Peyer's patch (tissue), 4 donors: ENCODE measurements at regions not wholly inside any gene's neighbourhood (a gene's known extent, or its start where the extent isn't known, plus 50 kb on each side); places are given as distances from the start of the nearest gene placed in this dataset.

Experiments
- DNase-seq, 3 donors: peaks; one replicate each; pipeline ENCODE4 v3.0.0-alpha.2; 2017 to 2019
- H3K27ac ChIP-seq, 4 donors: fragments of 200-600 bp; sonication (generic); one replicate each; pipeline ENCODE4 v1.5.1; 2016 to 2019
- H3K27me3 ChIP-seq, 2 donors: fragments of 200-600 bp; sonication (generic); one replicate each; pipeline ENCODE4 v1.5.1; 2019
- H3K36me3 ChIP-seq, 3 donors: fragments of 200-600 bp; sonication (generic); one replicate each; pipeline ENCODE4 v1.5.1; 2016 to 2019
- H3K4me1 ChIP-seq, 4 donors: fragments of 200-600 bp; sonication (generic); one replicate each; pipeline ENCODE4 v1.5.1; 2016 to 2019
- H3K4me3 ChIP-seq, 4 donors: fragments of 200-600 bp; sonication (generic); 1 replicate in 3 of 4; 2 replicates in 1 of 4; pipeline ENCODE4 v1.5.1; 2016 to 2019; ENCODE audit warnings: mild to moderate bottlenecking in 1 of 4
- H3K9me3 ChIP-seq, 4 donors: fragments of 200-600 bp; sonication (generic); one replicate each; pipeline ENCODE4 v1.5.1; 2016 to 2019; ENCODE audit warnings: mild to moderate bottlenecking in 1 of 4
- POLR2A ChIP-seq, 2 donors: fragments of 450-650 bp; IDR thresholded peaks; one replicate each; pipeline ENCODE4 v1.5.1; 2017; ENCODE audit warnings: antibody characterized with exemption in 2 of 2, mild to moderate bottlenecking in 2 of 2, moderate library complexity in 2 of 2
- TF ChIP-seq, protein P1 (sequence below), 6 experiments: fragments of 450-650 bp in 4 of 6; fragments of 200-600 bp in 2 of 6; sonication (generic) in 1 of 6; IDR thresholded peaks; one replicate each; pipeline ENCODE4 v1.5.1; 2017 to 2019; ENCODE audit warnings: antibody characterized with exemption in 6 of 6, mild to moderate bottlenecking in 3 of 6, moderate library complexity in 1 of 6

DNA sequence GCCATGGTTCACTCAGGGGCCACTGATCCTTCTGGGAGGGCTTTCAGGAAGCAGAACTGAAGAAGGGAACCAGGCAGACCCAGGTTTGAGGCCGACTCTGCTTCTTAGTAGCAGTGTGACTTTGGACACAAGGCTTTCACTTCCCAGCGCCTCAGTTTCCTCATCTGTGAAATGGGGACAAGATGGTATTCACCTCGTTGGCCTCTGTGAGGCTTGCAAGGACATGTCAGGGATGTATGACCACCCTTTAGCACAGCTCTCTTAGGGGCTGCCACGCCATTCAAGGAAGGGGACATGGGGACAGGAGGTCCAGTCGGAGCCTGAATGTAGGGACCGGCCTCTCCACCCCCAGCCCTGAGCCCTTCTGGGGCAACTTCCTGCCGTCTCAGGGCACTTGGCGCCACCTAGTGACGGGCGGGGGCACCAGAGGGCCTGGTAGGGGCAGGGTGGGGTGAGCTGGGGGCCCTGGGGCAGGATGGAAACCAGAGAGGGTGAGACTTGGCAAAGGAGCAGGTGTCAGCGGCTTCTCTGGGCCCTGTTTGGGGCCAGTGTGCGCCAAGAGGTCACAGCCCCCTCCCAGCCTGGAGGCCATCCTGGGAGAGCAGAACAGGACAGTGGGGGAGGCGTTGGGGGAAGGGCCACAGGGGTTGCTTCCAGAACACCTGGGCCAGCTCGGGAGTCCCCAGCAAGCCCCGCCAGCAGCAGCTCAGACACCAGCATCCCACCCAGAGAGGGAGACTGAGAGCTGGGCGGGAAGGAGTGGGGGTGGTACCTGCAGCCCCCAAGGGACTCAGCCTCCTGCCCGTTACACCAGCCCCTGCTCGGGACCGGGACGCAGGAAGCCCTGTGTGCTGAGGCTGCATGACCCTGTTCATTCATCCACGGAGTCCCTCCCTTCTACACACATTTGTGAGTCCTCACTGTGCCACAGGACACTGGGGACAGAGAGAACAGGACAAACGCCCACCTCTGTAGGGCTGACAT lies 102.5 kb upstream of the TARDBP start:
- H3K27ac ChIP-seq: no peak overlapping the region
- no peak for TF ChIP-seq POLR2A (IDR thresholded peaks at IDR 0.05)
- TF ChIP-seq, protein P1, sequence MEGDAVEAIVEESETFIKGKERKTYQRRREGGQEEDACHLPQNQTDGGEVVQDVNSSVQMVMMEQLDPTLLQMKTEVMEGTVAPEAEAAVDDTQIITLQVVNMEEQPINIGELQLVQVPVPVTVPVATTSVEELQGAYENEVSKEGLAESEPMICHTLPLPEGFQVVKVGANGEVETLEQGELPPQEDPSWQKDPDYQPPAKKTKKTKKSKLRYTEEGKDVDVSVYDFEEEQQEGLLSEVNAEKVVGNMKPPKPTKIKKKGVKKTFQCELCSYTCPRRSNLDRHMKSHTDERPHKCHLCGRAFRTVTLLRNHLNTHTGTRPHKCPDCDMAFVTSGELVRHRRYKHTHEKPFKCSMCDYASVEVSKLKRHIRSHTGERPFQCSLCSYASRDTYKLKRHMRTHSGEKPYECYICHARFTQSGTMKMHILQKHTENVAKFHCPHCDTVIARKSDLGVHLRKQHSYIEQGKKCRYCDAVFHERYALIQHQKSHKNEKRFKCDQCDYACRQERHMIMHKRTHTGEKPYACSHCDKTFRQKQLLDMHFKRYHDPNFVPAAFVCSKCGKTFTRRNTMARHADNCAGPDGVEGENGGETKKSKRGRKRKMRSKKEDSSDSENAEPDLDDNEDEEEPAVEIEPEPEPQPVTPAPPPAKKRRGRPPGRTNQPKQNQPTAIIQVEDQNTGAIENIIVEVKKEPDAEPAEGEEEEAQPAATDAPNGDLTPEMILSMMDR (IDR thresholded peaks at IDR 0.05): peak in 5 of 6 experiments; percentile 23 to 65 (median 57)
- H3K36me3 ChIP-seq: no peaks in the 10 kb centered on the region
- H3K4me1 ChIP-seq: peaks cover 0 to 1% (median 0%) of the 10 kb centered on the region in 4 donors
- DNase-seq: peak; percentile 48 to 82 (median 79)
- no peak overlapping the region for H3K4me3 ChIP-seq
- H3K27me3 ChIP-seq: no peaks in the 10 kb centered on the region
- H3K9me3 ChIP-seq: no peaks in the 10 kb centered on the region

DNA sequence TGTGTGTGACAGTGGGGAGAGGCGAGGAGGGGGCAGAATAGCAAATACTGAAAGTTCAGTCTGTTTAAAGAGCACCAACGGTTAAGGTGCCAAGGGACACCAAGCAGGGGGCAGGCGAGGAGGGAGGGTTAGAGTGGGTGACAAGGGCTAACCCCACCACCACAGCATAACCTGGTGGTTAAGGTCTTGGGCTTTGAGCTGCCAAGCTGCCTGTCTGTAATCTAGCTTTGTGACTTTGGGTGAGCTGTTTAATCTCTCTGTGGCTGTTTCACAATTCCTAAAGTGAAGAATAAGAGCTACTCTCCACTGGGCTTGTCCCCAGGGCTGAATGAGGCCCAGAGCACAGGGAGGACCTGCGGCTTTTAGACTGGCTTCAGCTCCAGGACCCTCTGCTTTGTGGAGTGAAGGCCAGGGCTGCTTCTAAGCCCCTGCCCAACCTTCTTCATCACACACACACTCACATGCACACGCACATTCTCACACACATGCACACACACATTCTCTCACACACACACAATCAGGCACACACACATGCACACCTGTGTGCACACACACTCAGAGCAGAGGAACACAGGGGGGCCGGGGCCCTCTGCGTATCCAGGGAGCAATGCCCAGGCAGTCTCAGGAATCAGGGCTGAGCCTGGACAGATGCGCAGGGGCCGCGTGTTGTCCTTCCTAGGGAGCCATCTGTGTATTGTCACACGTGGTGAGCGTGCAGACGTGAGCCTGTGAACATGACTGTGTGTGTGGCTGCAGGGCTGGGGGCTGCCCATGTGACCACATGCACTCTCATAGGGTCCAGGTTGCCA lies 101.6 kb upstream of the TARDBP start:
- Histone ChIP-seq H3K4me1 (no peaks in the 10 kb centered on the region), H3K4me3 (no peak overlapping the region), H3K9me3 (no peaks in the 10 kb centered on the region), H3K27ac (no peak overlapping the region), H3K36me3 (no peaks in the 10 kb centered on the region), H3K27me3 (no peaks in the 10 kb centered on the region)
- no peak for TF ChIP-seq POLR2A (IDR thresholded peaks at IDR 0.05)
- TF ChIP-seq, protein P1 (IDR thresholded peaks at IDR 0.05): no peak
- no peak for DNase-seq

DNA sequence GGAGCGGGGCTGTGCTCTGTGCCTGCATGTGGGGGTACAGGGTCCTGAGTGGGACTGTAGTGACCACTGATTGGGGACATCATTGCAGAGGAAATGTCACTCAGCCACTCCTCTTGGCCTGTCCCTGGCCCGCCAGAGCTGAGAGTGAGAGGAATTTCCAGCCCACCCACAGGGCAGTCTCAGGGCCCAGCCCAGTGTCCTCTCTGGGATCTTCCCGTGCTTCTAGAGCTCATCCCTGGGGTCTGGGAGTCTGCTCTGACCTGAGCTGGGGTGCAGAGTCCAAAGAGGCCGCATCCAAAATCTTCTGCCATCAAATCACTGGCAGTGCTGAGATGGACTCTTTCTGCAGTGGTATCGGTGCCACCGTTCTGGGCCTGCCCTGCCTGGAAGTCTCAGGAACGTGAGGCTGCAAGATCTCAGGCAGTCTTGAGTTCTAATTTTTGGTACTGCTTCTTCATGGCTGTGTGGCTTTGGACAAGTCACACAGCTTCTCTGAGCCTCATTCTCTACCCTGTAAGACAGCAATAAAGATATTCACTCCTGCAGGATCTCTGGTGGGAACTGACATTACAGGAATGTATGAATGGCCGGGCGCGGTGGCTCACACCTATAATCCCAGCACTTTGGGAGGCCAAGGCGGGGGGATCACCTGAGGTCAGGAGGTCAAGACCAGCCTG lies 100.8 kb upstream of the TARDBP start:
- H3K27me3 ChIP-seq: no peaks in the 10 kb centered on the region
- H3K9me3 ChIP-seq: no peaks in the 10 kb centered on the region
- no peaks in the 10 kb centered on the region for H3K36me3 ChIP-seq
- H3K27ac ChIP-seq: no peak overlapping the region
- no peak for DNase-seq
- H3K4me3 ChIP-seq: no peak overlapping the region
- H3K4me1 ChIP-seq: no peaks in the 10 kb centered on the region
- TF ChIP-seq, protein P1 (IDR thresholded peaks at IDR 0.05): no peak
- TF ChIP-seq POLR2A (IDR thresholded peaks at IDR 0.05): no peak

DNA sequence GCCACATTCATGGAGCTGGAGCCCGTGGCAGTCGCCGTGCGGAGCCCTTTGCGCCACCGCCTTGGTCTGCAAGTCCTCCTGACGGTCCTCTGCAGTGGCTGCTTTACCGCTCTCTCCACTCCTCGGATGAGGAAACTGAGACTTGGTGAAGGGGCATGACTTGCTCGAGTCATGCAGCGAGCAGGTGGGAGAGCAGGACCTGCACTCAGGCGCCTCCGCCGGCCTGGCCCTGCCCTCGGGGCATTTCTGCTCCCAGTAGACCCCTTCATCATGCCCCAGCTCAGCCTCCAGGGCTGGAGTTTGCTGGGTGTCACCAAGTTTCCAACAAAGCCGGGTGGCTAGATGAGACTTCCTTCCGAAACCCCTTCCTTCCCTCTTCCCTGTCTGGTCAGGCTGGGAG lies 100.0 kb upstream of the TARDBP start:
- Histone ChIP-seq H3K9me3 (no peaks in the 10 kb centered on the region), H3K4me1 (no peaks in the 10 kb centered on the region), H3K4me3 (no peak overlapping the region), H3K27ac (no peak overlapping the region), H3K36me3 (no peaks in the 10 kb centered on the region), H3K27me3 (no peaks in the 10 kb centered on the region)
- no peak for DNase-seq
- TF ChIP-seq POLR2A (IDR thresholded peaks at IDR 0.05): no peak
- TF ChIP-seq, protein P1 (IDR thresholded peaks at IDR 0.05): no peak

DNA sequence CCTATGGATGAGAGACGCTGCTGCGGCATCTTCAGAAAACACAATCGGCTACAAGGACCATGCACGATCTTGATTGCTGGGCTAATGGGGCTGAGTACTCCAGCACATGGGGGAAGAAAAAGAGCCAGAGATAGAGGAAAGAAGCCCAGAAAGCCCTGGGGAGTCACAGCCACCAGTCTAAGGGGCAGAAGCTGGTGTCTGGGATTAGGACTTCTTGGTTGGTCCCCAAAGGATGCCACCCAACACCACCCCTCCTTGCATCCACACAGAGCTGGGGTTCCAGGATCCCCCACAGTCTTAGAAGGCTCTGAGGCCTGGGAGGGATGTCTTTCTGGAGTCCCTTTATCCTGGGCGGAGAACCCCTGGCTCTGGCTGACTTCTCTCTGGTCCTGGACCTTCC lies 98.4 kb upstream of the TARDBP start:
- H3K4me1 ChIP-seq: no peaks in the 10 kb centered on the region
- DNase-seq: no peak

More for the DNA sequence above, 98.4 kb upstream of the TARDBP start:
- TF ChIP-seq, protein P1 (IDR thresholded peaks at IDR 0.05): no peak
- TF ChIP-seq POLR2A (IDR thresholded peaks at IDR 0.05): no peak
- H3K9me3 ChIP-seq: no peaks in the 10 kb centered on the region
- H3K27me3 ChIP-seq: no peaks in the 10 kb centered on the region
- no peak overlapping the region for H3K4me3 ChIP-seq
- H3K27ac ChIP-seq: no peak overlapping the region
- H3K36me3 ChIP-seq: no peaks in the 10 kb centered on the region
